ENCODE measurements at regions not wholly inside any gene's neighbourhood (a gene's known extent, or its start where the extent isn't known, plus 50 kb on each side); places are given as distances from the start of the nearest gene placed in this dataset.

DNA sequence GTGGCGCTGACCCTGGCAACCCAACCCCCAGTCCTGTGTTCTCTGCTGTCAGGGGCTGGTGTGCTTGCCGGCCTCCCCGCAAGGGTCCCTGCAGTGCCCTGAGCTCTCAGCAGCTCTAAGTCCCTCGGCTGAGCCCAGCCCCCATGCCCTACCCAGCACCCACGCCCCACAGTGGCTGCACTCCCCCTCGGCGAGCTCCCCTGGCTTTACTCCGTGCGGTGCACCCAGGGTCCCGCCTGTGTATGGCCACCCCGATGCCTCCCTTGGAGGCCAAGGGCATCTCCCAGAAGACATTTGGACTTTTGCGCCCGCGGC lies 72.5 kb upstream of the SHISAL1 start:
- Mint-ChIP-seq H3K27me3 (peaks cover 26% of the 10 kb centered on the region), H3K27ac (no peak overlapping the region), H3K9me3 (no peaks in the 10 kb centered on the region), H3K36me3 (no peaks in the 10 kb centered on the region), H3K4me1 (ENCODE audit: unreplicated experiment) (peaks cover 5% of the 10 kb centered on the region), H3K4me3 (no peak overlapping the region)
- TF ChIP-seq, protein P1, sequence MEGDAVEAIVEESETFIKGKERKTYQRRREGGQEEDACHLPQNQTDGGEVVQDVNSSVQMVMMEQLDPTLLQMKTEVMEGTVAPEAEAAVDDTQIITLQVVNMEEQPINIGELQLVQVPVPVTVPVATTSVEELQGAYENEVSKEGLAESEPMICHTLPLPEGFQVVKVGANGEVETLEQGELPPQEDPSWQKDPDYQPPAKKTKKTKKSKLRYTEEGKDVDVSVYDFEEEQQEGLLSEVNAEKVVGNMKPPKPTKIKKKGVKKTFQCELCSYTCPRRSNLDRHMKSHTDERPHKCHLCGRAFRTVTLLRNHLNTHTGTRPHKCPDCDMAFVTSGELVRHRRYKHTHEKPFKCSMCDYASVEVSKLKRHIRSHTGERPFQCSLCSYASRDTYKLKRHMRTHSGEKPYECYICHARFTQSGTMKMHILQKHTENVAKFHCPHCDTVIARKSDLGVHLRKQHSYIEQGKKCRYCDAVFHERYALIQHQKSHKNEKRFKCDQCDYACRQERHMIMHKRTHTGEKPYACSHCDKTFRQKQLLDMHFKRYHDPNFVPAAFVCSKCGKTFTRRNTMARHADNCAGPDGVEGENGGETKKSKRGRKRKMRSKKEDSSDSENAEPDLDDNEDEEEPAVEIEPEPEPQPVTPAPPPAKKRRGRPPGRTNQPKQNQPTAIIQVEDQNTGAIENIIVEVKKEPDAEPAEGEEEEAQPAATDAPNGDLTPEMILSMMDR (conservative IDR thresholded peaks at IDR 0.05) = no peak
- DNase-seq (ENCODE audit: extremely low spot score, unreplicated experiment) = no peak

DNA sequence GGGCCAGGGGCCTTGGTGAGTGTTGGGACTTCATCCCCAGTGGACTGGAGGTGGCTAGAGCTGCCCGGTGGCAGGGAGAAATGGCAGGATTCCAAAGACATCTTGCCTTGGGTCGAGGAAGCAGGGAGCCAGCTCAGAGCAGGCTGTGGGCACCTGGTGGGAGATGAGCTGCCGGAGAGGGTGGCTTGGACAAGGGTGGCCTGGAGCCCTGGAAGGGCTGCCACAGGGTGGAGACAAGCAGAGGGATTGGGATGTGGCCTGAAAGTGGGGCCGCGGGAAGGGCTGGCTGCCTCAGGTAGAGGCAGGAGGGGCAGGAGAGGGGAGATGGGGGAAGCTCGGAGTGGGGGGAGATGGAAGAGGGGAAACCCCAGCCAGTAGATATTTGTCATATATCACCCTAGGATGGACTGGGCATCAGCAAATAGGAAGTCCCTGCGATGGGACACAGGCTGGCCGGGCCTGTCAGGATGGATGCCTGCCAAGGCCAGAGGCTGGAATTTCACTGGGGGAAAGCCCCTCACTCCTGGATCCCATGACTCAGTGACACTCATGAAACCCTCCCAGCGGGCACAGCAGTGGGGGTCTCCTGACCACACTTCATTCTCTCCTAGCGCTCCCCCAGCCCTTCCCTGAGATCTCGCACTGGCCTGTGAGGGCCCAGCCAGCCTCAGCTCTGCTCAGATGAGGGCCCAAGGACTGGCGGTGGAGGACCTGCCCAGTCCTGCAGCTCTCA lies 72.0 kb upstream of the SHISAL1 start:
- H3K27ac Mint-ChIP-seq = no peak overlapping the region
- no peaks in the 10 kb centered on the region for H3K9me3 Mint-ChIP-seq
- H3K4me1 Mint-ChIP-seq (ENCODE audit: unreplicated experiment) = peaks cover 3% of the 10 kb centered on the region
- no peak for DNase-seq (ENCODE audit: extremely low spot score, unreplicated experiment)
- peaks cover 26% of the 10 kb centered on the region for H3K27me3 Mint-ChIP-seq
- H3K4me3 Mint-ChIP-seq = no peak overlapping the region
- TF ChIP-seq, protein P1 (conservative IDR thresholded peaks at IDR 0.05) = no peak
- H3K36me3 Mint-ChIP-seq = no peaks in the 10 kb centered on the region

DNA sequence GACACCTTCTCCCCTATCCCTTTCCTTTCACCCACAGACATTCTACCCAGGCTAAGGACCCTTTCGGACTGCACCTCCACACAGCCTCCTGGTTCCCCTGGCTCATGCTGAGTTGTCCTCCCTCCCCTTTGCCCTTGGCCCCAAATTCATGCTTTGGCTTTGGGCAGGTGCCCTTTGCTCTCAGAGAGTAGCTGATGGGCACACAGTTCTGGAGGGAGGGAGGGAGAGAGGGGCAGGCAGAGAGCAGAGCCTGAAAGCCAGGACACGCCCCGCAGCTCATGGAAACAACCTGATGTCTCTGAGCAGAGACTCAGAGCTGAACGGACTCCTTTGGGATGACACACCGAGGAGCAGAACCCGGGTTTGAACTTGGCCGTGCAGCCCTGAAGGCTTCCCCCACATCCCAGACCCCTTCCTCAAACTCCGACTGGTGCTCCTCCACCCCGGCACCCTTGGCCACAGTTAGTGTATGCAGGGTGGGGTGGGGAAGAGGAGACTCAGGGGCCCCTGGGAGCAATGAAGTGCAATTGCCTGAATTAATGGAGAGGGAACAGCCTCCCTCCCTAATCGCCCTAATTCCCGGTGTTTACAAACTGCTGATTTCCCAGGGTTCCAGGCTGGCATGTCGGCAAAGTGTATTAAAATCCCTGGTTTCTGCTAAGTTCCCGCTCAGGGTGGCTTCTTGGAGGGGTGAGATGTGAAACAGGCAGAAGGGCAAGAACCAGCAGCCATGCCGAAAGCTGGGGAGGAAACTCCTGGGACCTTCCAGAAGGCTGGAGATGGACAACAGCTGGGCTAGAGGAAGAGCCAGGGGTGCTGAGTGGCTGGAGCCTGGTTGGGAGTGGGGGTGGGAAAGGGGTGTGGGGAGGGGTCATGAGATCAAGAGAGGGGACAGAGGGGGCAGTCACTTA lies 71.2 kb upstream of the SHISAL1 start:
- no peaks in the 10 kb centered on the region for H3K9me3 Mint-ChIP-seq
- TF ChIP-seq, protein P1 (conservative IDR thresholded peaks at IDR 0.05) = no peak
- no peaks in the 10 kb centered on the region for H3K36me3 Mint-ChIP-seq
- no peak overlapping the region for H3K27ac Mint-ChIP-seq
- no peak overlapping the region for H3K4me3 Mint-ChIP-seq
- H3K4me1 Mint-ChIP-seq (ENCODE audit: unreplicated experiment) = peaks cover 3% of the 10 kb centered on the region
- peaks cover 26% of the 10 kb centered on the region for H3K27me3 Mint-ChIP-seq
- DNase-seq (ENCODE audit: extremely low spot score, unreplicated experiment) = no peak

DNA sequence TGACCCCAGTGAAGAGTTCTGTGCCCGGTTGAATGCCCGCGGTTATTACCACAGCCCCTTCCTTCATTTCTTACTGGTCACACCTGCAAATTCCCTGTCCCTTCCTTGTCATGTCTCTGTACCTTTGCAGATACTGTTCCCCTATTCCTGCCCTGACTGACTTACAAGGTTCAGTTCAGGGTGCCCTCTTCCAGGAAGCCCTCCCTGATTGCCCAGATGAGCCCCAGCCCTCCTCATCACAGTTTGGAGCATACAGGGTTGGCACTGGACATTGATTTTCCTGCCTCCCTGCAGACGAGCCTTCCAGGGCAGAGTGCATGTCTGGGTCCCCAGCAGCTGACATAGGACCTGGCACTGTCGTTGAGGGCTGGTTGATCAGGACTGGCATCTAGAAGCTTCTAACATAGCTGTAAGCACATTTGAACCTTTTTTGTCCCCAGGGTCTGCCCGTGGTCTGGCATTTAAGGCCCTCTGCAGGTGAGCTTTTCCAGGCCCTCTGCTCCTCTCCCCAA lies 70.4 kb upstream of the SHISAL1 start:
- H3K36me3 Mint-ChIP-seq = no peaks in the 10 kb centered on the region
- no peak overlapping the region for H3K27ac Mint-ChIP-seq
- TF ChIP-seq, protein P1 (conservative IDR thresholded peaks at IDR 0.05) = no peak
- DNase-seq (ENCODE audit: extremely low spot score, unreplicated experiment) = no peak
- H3K9me3 Mint-ChIP-seq = no peaks in the 10 kb centered on the region
- H3K4me1 Mint-ChIP-seq (ENCODE audit: unreplicated experiment) = peaks cover 3% of the 10 kb centered on the region
- peaks cover 23% of the 10 kb centered on the region for H3K27me3 Mint-ChIP-seq
- no peak overlapping the region for H3K4me3 Mint-ChIP-seq

DNA sequence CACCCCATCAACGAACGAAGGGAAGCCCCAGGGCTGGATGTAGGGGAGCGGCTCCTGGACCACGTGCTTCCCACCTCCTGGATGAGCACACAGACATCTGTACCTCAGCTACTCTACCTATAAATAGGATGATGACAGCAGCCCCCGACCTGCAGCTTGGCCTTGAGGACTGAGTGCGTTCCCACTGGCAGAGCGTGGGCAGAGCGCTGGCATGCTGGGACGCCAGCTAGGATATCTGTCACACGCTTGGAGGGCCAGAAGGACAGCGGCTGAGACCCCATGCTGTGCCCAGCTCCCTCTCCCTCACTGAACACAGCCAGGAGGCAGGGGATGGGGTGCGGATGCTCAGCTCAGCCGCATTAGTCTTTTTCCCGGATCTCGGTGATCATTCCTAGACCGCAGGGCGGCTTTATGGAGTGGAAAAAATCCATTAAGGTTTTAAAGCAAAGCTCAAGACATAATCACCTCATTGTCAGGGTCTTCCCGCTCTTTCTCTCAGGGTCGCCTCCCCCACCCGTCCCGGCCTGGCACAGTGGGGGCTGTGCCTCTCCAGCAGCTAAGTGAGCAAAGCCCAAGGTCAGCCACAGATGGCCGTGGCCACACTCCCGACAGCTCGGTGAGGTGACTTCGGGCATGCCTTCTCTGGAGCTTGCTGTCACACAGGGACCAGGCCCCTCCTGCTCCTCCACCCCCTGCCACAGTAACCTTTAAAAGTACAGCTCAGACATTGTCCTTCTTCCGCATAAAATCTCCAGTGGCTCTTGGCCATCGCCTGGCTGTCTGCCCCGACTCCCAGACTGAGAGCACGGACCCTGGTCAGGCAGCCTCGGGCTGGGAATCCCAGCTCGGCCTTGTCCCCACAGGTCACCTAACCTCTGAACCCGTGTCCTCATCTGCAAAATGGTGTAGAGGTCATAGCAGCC lies 69.6 kb upstream of the SHISAL1 start:
- Mint-ChIP-seq H3K4me3 (no peak overlapping the region), H3K27ac (no peak overlapping the region), H3K27me3 (peaks cover 23% of the 10 kb centered on the region), H3K9me3 (no peaks in the 10 kb centered on the region), H3K36me3 (no peaks in the 10 kb centered on the region), H3K4me1 (ENCODE audit: unreplicated experiment) (peaks cover 3% of the 10 kb centered on the region)
- TF ChIP-seq, protein P1 (conservative IDR thresholded peaks at IDR 0.05) = no peak
- no peak for DNase-seq (ENCODE audit: extremely low spot score, unreplicated experiment)

Measured in type B pancreatic cell (in vitro differentiated cells).